Brain pericyte (primary cell): ENCODE measurements at regions not wholly inside any gene's neighbourhood (a gene's known extent, or its start where the extent isn't known, plus 50 kb on each side); places are given as distances from the start of the nearest gene placed in this dataset.

Experiments used
- DNase-seq: peaks from one replicate; pipeline ENCODE4 v3.0.0-alpha.2; 2012; ENCODE audit warnings: low read depth, low spot score

DNA sequence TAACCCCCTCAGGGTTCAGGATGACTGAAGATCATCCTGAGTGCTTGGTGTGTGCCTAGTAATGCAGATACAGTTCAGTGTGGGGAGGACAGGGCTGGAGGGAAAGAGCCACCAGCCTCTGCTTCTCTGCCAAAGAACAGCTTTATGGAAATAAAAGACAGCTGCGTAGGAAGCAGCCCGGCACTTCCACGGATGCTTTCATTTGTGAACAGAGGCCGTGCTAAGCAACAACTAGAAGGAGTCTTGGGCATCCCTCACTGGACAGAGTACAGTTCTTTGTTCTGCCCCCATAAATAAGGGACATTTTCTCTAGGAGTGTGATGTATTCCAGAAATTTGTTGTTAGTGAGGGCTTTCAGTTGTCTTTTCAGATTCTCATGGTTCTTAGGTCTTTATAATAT, 194.8 kb upstream of the RGMA start:
- DNase-seq: no peak

DNA sequence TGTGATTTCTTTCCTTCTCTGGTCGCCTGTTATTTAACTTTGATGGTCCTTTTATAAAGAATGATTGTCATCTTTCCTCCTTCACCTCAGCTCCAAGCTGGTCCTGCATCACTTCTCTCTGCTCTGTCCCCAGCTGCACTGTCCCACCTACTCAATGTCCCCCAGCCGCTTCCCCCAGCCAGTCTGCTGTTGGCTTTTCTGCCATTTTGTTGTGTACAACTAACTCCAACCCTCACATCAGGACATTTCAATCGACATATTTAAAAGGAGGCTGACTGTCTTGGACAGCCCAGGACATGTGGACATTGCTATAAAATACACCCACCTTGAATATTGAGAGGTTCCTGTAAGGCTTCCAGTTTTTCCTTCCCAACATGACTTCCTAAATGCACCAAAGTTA, 193.8 kb upstream of the RGMA start:
- DNase-seq: no peak

GRCh38 chr15:93278783-93279182, 189.8 kb upstream of the RGMA start:
- DNase-seq: no peak

DNA sequence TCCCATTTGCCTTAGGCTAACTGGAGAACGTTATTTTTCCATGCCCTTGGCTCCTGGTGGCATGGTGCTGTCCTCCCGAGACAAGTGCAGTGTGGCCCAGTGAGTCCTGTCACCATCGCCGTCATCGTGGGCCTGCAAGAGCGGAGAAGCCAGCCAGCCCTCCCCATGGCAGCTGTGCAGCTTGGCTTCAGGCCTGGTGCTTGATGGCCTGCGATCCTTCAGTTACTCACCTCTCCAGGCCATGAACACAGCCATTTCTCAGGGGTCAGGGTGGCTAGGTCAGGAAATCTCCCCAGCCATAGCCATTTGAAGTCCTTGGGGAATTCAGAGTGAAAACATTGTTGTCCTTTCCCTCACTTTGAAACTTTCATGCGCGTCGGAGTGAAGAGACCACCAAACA, 189.0 kb upstream of the RGMA start:
- DNase-seq: no peak

- no peak for DNase-seq
Measured at GRCh38 chr15:93274257-93274656, 185.2 kb upstream of the RGMA start.

DNA sequence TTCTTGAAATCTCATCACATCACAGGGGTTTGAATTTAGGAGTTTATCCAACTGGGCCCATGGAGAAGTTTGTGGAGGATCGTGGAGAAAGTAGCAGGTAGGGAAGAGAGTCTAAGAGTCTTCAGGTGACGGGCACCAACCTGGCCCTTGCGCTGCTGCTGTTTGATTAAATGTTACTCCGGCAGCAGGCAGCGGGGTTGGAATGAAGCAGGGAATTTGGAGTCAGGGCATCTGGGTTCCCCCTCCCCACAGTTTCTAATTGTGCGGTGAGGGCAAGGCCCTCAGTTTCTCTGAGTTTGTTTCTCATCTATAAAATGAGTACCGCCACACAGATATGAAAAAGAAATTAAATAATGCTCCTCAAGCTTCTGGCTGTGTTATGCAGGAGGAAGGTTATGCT, 182.9 kb upstream of the RGMA start:
- DNase-seq: no peak

DNA sequence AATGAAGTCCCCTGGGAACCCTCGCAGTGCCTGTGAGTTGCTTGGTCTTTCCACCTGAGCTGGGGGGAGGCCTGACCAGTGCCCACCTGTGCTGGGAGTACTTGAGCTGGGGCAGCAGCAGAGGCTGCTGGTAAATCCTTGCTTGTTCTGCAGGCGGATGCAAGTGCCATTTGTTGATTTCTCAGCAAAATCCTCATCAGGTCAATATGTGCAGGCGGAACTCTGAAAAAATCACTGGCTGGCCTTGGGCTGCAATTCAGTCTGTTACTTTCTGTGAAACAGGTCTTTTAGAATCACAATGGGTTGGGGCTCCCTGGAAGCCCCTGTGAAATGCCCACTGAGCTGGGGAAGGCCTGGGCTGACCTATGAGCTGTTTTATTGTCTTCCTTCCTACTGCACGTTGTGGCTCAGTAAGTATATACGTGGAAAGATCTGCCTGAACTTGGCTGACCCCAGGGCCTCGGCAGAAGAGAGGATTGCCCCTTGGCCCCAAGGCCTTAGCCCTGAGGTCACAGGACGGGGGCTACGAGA, 182.0 kb upstream of the RGMA start:
- DNase-seq: no peak

- no peak for DNase-seq
Measured at GRCh38 chr15:93268066-93268465, 179.1 kb upstream of the RGMA start.

GRCh38 chr15:93266291-93266690, 177.3 kb upstream of the RGMA start:
- no peak for DNase-seq

DNA sequence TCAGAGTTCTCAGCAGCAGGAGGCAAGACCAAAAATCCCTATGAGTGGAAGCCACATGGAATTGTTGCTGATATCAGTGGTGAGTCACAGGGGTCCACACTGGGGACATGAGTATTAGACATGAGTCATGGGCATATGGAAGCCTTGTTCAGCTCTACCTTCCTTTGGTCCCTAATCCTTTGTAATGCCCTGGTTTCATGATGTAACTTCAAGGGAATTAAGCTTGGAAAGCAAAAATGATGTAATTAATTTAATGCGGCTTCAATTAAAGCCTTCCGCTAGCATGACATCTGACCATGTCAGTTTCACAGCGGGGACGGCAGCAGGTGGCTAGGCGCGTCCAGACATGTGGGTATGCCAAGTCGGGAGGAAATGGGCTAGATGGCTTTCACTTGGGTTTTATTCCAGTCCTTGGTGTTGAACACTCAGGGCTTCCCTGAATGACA, 176.1 kb upstream of the RGMA start:
- DNase-seq: no peak

GRCh38 chr15:93261845-93262244, 172.8 kb upstream of the RGMA start:
- DNase-seq: no peak

DNA sequence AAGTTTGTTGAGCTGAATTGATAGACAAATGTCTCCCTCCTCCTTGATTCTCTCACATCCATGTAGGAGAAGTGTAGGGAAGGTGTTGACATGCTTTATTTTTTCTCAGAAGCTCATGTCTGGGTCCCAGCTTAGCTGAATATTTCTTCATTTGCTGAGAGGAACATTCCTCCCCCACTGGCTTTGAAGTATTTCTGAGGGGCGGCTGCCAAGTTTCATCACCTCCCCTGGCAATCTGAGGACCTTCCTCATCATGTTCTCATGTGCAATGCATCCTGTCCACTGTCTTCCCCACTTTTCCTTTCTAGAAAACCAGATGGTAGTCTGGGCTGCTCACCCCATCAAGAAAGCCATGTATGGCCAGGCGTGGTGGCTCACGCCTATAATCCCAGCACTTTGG, 168.9 kb upstream of the RGMA start:
- no peak for DNase-seq

DNA sequence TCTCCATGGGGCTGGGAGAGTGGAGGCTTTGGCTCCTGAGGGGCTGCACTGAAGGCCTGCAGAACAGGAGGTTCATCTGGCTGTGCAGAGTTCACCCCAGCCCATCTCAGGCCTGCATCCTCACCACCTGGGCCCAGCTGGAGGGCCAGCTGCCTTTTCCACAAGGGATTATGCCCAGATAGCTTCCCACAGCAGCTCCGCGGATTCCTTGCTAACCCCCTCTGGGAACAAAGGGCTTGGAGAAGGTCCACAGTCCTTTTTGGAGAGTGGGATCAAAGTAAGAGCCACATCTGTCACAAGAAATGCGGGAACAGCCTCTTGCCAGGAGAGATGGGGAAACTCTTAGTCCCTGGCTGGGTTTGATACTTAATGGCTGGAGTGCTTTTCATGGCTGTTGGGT, 164.7 kb upstream of the RGMA start:
- no peak for DNase-seq

- no peak for DNase-seq
Measured at GRCh38 chr15:93252780-93253179, 163.8 kb upstream of the RGMA start.

DNA sequence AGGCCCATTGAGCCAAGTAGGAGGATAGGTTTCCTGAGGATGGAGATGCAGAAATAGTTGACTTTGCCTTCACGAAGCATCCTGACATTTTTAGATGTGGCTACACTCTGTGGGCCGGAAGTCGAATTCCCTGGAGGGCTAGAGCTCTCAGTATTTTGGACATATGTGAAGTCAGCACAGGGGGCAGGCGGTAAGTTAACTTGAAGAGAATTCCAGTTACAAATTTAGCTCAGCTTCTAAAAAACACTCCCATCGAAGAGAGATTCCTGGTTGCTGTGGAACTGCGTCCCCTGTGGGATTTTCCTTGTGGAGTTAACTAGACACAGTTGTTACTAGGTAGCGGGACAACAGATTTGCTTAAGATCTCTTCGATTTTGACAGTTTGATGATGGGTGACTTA, 161.9 kb upstream of the RGMA start:
- no peak for DNase-seq

DNA sequence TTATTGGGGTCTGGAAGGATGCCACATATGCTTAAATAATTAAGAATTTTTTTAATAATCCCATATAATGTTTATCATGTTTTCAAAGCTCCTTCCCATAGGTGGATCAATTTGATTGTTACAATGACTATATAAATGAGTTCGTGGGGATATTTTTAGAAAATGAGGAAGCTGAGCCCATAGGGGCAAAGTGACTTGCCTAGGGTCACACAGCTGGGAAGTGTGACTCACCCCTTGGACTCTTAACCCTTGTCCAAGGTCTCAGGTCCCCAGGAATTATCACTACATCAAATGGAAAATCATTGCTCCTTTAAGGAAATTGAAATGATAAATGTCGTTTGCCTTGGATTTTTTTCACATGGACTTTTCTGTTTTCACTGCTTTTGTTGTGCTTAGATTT, 161.2 kb upstream of the RGMA start:
- DNase-seq: no peak

- no peak for DNase-seq
Measured at GRCh38 chr15:93249623-93250022, 160.6 kb upstream of the RGMA start.

GRCh38 chr15:93247466-93248121, 158.6 kb upstream of the RGMA start:
- DNase-seq: no peak

GRCh38 chr15:93246266-93247242, 157.5 kb upstream of the RGMA start:
- no peak for DNase-seq

GRCh38 chr15:93245661-93246042, 156.6 kb upstream of the RGMA start:
- no peak for DNase-seq

DNA sequence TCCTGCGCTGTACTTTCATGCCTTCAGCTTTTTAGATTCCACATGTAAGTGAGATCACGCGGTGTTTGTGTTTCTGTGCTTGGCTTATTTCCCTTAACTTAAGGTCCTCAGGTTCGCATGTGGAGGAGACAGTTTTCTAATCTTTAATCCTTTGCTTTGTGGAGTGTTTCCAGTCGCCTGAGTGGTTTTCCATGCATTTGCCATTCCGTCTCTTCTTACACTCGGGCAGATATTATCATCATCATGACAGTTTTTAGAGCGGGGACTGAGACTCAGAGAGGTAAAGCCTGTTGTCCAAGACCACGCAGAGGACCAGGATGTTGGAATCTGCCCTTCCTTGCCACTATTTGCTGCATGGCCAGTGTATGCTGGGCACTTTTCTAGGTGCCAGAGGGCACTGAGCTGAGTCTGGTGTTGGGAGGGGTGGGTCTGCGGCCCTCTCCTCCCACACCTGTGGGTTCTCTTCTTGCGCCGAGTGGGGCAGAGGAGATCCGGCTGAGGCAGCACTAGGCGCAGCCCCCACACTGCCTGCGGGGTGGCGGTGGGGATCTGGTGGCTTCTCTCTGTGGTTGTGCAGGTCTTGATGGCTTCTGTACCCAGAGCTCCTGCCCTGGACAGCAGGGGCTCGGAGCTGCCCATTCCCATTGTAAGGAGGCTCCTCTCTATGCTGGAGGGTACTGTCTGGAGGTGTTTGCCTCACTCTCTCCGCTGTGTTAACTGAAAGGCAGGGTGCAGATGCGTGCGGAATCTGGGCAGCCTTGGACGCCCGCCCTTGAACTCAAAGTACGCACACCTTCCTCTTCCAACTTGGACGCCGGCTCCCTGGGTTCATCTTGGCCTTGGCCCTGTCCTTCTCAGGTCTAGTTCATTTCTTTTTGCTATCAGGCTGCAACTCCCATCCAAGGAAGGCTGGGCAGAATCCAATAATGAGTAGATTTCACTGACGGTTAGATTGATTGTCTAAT, 156.0 kb upstream of the RGMA start:
- DNase-seq: no peak

DNA sequence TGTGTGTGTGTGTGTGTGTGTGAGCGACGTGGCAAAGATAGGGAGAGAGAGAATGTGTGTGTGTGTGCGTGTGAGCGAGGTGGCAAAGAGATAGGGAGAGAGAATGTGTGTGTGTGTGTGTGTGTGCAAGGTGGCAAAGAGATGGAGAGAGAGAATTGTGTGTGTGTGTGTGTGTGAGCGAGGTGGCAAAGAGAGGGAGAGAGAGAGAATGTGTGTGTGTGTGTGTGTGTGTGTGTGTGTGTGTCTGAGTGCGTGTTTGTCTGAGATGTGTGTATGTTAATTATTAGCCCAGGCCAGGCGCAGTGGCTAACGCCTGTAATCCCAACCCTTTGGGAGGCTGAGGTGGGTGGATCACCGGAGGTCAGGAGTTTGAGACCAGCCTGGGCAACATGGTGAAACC, 154.6 kb upstream of the RGMA start:
- no peak for DNase-seq
